Stimulated activated CD8-positive, alpha-beta memory T cell treated with anti-CD3 and anti-CD28 coated beads, Interleukin-12 subunit alpha, Interleukin-12 subunit beta, amount 100 ng/mL, for 24 hours (primary cell): ENCODE measurements at regions not wholly inside any gene's neighbourhood (a gene's known extent, or its start where the extent isn't known, plus 50 kb on each side); places are given as distances from the start of the nearest gene placed in this dataset.

ENCODE experiments used
- DNase-seq: peaks from one replicate; pipeline ENCODE4 v3.0.0-alpha.2; 2020; ENCODE audit errors: extremely low read depth

GRCh38 chr3:176714034-176714433 is 483.2 kb downstream of the TBL1XR1 start:
- no peak for DNase-seq

DNA sequence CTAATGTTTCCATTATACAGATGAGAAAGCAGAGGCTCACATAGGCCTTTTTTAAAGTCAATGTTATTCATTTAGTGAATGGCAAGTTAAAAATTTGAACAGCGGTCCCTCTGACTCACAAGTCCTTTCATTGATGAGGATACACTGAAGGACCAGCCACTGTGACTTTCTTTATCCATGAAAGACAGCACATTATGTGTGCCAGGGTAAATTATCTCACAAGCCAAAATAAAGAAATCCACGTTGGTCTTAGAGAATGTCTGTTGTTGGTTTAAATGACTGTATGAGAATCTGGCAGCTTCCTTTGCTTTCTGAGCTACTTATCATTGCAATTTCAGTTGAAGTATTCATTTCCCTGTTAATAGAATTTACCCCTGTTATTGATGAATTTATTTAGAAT is 485.1 kb downstream of the TBL1XR1 start:
- DNase-seq = no peak

GRCh38 chr3:176699288-176699687 is 498.0 kb downstream of the TBL1XR1 start:
- no peak for DNase-seq

- no peak for DNase-seq
Measured at GRCh38 chr3:176697284-176697889, 499.9 kb downstream of the TBL1XR1 start.

GRCh38 chr3:176696816-176697215 is 500.5 kb downstream of the TBL1XR1 start:
- DNase-seq = no peak

DNA sequence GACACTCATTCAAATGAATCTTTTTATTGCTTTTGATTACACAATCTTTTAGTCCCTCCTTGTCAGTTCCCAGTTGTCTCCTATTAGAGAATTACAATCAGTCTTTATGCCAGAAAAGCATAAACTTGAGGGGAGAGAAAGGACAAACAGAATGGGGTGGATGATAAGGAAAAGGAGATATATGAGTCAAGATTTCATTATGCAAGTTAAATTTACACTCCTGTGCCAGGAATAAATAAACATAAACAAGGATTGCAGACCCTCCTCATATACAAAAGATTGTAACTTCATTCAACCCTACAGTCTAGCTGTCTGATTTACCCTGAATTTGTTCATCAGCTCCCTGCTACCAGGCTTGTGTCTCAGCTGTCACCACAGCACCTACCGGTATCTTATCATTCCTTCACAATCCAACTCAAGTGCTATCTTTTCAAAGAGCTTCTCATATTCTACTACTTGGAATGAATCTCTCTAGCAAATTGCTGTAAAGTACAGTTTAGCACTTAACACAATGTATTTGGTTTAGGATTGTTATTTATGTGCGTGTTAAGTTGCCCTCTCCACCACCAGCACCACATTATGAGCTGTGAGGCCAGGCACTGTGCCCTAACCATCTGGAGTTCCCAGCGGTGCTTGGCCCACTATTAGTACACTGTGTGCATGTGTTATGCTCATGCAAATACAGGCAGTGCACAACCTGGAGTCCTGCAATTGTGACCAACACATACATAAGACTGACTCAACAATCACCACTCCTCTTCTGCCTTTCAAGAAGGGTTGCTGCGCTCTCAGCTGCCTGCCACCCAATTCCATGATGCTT is 504.1 kb downstream of the TBL1XR1 start:
- no peak for DNase-seq

- DNase-seq = no peak
Measured at GRCh38 chr3:176692199-176692965, 504.9 kb downstream of the TBL1XR1 start.

GRCh38 chr3:176690083-176690869 is 507.0 kb downstream of the TBL1XR1 start:
- DNase-seq = no peak

DNA sequence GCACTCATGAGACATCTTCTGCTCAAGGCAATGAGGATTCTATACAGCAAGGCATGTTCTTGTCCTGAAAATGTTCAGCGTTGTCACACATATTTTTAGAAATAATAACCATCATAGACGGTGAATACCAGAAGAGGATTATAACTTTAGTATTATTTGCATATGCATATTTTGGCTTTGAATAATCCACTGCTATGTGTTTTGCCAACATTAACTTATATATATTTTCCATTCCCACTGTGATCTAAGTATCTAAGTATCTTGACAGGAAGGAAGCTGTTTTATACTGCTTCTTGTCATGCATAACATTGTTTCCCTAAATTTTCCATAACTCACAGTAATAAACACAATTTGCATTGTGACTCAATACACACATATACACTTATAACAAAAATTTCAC is 509.5 kb downstream of the TBL1XR1 start:
- no peak for DNase-seq

DNA sequence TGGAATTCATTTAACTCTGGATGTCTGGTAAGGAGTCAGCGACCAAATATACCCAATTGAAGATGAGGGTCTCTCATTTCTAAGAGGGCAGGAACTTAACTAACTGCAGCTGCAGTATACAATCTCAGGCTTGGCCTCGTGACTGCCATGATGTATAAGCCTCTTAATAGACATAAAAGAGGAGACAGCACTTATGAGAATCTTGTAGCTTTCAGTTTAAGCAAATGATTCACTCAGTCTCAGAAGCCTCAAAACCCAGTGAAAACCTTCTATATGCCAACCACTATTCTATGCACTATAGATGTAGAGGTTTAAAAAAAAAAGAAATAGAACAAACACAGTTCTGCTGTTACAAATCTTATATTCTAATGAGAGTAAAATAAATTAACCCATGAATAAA is 513.9 kb downstream of the TBL1XR1 start:
- DNase-seq = no peak

DNA sequence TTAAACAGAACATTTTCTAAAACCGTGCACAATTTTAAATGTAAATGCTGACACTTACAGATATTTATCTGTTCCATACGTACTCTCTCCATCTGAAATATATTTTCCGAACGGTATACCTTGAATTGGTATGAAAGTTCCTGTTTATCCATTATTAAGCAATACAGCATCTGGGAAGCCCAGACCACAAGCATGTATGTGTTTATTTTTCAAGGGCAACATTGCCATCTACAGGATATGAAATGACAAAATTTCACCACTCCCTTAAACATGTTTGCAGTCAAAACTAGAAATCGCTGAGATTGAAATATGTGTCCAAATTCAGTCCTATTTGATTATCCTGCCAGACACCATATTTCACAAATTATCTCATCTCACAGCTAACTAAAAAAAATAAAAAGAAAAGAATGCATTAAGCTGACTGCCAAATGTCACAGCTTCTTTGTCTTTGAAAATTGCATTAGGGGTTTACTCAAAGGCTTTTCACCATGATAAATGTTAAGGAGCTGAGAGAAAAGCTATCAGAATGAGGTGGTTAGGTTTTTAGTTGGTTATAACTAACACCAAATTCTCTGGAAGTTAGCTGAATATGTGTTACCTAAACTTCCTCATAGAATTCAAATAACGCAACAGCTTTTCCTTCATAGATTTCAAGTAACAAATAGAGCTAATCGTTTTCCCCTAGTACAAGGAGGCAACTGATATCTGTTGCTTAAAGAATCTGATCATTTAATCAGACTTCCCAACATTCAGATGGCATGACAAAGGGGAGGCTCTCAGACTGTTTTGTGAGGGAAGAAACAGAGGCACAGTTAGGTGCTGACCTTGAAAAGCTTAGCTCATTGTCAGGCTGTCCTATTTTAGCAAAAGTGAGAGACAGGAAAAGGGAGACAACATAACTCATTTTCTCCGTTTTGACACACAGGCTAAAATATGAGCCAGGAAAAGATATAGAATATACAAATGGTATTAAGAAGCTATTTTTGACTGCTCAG is 533.1 kb downstream of the TBL1XR1 start:
- no peak for DNase-seq

DNA sequence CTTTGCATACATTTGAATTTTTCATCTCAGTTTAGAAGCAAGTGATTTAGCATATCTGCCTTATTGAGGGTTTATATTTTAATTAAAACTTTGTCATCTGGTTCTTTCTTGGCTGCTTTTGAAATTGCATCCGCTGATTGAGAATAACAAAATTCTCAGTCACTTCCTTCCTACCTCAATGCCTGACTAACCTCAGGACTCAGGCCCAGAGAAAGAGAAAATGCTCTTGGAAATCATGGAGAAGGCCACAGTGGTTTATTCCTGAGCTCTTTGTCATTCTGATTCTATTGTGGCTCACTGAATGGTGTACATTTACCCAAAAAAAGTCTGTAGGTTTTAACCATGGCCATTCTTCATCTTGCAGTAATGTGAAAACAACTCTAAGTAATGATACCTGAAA is 533.9 kb downstream of the TBL1XR1 start:
- DNase-seq = no peak

DNA sequence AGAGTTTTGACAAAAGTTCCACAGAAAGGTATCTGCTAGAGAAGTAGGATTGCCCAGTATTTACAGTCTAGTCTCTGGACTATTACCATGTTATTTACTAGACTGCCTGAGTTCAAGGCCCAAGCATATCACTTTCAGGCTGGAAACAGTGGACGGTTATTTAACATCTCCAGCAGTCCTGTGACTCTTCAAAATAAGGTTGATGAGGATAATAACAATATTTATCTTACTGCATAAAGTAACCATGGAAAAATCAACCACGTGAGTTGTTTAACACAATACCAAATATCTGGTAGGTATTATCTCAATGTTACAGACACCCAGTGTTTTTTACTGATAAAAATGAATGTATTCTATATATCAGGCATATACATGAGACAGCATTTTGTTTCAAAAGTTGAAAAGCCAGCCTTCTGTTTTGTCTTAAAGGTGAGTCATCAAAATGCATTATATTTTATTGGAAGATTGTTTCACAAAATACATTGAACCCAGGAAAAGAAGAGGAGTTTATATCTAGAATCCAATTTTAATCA is 535.8 kb downstream of the TBL1XR1 start:
- no peak for DNase-seq

DNA sequence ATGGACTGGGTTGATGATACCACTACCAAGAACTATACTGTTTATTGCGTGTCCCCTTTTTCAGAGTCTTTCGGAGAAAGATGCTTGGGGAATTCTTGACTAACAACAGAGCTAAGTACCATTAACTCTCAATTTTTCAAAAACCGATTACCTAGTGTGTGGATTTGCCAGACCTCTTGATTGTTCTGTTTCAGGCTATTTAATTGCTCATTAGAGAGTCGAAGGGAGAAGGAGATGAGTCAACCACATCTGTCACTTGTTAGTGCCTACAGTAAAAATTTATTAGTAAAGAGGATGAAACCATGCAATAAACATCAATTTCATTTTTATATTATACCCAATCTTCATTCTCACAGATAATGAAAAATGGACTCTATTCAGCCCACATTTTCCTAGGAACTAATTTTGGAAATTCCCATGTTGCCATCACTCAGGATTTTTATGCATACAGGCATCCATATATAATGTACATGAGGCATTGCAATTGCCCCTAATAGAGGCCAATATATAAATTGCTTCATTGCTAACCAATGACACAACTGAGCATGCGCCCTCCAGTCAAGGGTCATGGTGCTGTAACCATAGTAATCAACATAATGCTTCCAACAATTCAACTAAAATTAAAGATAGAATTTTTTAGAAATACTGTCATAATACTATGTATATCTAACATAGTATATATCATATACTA is 541.7 kb downstream of the TBL1XR1 start:
- DNase-seq = no peak

DNA sequence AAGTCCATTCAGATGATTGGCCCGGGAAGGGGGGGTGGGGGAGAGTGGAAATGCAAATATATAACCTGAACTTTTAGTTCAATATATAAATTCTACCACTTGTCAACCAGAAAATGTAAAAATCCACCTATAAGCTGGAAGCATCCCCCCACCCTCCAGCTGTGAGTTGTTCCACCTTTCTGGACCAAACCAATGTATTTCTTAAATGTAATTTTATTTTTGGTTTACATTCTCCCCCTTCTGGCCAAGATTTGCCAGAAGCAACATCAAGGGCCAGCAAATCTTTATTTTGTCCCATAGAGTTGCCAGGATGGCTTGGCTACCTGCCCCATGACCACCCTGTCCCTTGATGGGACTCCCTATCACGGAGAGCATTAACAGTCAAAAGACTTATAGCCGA is 545.7 kb downstream of the TBL1XR1 start:
- DNase-seq = no peak

DNA sequence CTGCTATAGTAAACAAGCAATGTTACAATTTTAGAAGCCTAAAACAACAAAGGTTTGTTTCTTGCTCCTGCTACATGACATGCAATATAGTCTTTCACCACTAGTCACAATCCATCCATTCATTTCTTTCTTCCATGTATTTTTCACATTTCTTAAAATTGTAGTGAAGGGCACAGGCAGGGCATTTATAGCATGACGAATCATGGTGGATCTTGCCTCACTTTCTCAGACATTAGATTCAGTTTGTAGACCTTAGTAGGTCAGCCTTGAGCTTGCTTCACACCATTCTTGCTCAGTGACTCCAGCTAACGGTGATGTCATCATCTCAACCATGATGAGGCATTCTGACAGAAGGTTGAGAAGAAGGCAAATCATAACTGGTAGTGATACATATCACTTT is 546.8 kb downstream of the TBL1XR1 start:
- DNase-seq = no peak

GRCh38 chr3:176647987-176648386 is 549.3 kb downstream of the TBL1XR1 start:
- no peak for DNase-seq

GRCh38 chr3:176633511-176633910 is 563.8 kb downstream of the TBL1XR1 start:
- no peak for DNase-seq

DNA sequence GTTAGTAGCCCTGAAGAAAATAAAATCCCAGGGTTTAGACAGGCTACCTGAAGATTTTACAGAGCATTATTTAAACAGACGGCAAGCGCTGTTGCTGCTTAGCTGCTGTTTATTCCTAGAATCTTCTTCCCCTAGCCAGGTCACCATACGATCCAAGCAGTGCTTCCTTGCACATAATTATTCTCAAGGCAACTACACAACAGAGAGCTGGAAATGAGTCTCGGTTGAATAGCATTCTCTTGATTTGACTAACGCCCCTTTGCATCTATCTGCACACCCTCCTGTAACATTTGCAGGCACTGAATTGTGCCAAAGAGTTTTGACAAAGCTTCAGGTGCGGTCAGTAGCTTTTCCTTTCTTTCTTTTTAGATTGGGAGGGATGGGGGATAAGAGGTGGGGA is 564.4 kb downstream of the TBL1XR1 start:
- DNase-seq = no peak

- no peak for DNase-seq
Measured at GRCh38 chr3:176631165-176631564, 566.1 kb downstream of the TBL1XR1 start.
